GM12872 (cell line): ENCODE measurements at regions not wholly inside any gene's neighbourhood (a gene's known extent, or its start where the extent isn't known, plus 50 kb on each side); places are given as distances from the start of the nearest gene placed in this dataset.

Experiments
- TF ChIP-seq, protein P1 (sequence below): IDR thresholded peaks from 3 replicates; pipeline ENCODE4 v1.5.1; 2011; ENCODE audit warnings: low read depth, mild to moderate bottlenecking, low read length, moderate library complexity; ENCODE audit not compliant: insufficient read depth

GRCh38 chr2:221673248-221673647 lies 101.1 kb upstream of the EPHA4 start:
- TF ChIP-seq, protein P1, sequence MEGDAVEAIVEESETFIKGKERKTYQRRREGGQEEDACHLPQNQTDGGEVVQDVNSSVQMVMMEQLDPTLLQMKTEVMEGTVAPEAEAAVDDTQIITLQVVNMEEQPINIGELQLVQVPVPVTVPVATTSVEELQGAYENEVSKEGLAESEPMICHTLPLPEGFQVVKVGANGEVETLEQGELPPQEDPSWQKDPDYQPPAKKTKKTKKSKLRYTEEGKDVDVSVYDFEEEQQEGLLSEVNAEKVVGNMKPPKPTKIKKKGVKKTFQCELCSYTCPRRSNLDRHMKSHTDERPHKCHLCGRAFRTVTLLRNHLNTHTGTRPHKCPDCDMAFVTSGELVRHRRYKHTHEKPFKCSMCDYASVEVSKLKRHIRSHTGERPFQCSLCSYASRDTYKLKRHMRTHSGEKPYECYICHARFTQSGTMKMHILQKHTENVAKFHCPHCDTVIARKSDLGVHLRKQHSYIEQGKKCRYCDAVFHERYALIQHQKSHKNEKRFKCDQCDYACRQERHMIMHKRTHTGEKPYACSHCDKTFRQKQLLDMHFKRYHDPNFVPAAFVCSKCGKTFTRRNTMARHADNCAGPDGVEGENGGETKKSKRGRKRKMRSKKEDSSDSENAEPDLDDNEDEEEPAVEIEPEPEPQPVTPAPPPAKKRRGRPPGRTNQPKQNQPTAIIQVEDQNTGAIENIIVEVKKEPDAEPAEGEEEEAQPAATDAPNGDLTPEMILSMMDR = no peak

DNA sequence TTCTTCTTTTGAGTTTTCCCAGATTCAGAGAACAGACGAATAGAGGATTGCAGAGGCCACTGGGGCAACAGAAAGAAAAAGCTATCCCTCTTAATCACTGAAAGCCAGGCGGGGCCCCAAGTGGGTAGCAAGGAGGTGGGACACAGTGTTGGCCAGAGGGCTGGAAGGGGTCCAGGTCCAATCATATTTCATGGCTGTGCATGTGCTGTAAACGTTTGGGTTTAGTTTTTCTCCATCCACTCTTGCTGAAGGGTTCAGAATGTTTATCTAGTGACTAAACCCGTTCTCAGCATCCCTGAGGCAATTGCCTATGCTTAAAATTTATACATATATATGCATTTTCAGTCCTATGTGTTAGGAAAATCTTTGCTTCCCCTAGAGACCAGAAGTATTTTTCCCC lies 99.4 kb upstream of the EPHA4 start:
- TF ChIP-seq, protein P1 = no peak

DNA sequence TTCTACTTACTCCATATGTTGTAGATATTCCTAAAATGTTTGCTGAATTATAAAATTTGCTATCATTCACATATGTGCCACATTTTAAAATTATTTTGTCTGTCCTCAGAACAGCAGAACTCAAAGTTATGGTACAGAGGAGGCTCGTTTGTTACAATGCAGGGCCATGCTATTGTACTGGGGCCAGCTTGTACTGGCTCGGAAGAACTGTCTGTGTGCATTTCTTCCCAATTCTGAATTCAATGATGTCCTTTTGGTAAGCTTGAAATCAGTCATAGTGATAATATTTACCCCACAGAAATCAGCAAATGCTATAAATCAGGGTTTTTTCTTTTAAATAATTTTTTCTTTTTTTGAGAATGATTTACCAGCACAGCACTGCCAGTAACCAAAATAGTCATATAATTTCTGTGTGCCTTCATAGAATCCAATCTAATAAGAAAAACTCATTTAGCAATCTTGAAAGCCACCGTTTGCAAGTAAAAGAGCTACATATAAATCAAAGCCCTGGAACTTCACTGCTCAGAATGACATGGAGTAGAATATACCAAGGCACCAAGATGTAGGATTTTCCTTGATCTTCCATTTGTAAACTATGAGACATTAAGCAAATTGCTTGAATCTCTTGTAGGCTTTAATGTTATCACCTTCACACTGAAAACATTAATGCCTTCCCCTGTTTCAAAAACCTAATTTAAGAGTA lies 90.7 kb upstream of the EPHA4 start:
- TF ChIP-seq, protein P1 = no peak

- TF ChIP-seq, protein P1 = no peak
Measured at GRCh38 chr2:221657806-221658205, 85.7 kb upstream of the EPHA4 start.

DNA sequence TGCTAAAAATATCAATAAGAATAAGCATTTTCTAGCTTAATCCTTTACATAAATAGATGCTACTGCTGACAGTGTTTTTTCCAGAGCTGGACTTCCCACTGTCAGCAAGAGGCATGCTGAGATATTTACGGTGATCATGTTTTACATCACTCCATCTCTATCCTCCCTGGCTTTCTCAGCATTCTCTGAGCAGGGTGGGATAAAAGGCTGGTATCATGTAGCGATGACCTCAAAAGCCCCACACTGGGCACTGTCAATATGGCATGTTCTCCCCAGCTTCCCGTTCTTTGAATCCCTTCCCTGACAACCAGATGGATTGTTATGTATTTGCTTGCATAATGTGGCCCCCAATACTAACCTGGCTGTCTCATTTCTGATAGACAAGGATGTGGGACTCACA lies 83.2 kb upstream of the EPHA4 start:
- TF ChIP-seq, protein P1 = no peak

GRCh38 chr2:221653182-221653581 lies 81.1 kb upstream of the EPHA4 start:
- TF ChIP-seq, protein P1 = no peak

GRCh38 chr2:221649051-221649775 lies 77.1 kb upstream of the EPHA4 start:
- TF ChIP-seq, protein P1 = no peak
